ENCODE measurements at regions not wholly inside any gene's neighbourhood (a gene's known extent, or its start where the extent isn't known, plus 50 kb on each side); places are given as distances from the start of the nearest gene placed in this dataset.
"Not testable (repeated sequence)": the region's sequence is repeated elsewhere in the genome, so short reads cannot be mapped to it uniquely, and the experiment has no call there.

DNA sequence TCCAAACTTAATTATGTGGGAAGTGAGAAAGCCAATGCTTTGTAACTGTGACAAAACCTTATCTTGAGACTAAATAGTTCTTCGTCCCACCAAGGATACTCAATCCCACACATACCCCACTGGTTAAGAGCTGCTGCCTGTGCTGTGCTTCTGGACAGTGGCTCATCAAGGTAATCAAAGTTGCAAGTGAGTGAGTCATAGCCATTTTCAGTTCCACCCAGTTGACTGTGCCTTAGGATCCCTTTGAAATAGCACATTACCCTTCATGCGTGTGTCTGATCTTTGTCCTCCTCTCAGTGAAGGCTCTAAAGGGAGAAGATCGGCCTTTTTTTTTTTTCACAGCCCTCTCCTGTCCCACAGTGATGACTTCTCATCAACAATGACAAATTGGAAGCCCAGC, 706.0 kb upstream of the AUTS2 start:
- DNase-seq, result no peak

DNA sequence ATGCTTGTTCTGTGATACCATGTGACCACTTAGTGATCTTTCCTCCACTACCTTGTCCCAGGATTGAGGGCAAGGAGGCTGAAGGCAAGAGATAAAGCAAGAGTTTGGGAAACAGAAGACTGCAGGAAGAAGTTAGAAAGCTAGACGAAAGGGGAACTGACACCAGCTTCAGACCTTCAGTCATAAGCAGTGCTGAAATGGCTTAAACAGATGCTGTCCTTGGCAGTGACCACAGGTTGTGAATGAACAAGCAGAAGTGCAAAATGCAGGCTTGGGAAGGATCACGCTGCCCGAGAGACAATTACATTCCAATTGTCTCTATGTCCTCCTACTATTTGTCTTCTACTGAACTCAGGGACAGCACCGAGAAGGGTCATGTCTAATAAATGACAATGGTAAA, 704.9 kb upstream of the AUTS2 start:
- DNase-seq, result no peak

DNA sequence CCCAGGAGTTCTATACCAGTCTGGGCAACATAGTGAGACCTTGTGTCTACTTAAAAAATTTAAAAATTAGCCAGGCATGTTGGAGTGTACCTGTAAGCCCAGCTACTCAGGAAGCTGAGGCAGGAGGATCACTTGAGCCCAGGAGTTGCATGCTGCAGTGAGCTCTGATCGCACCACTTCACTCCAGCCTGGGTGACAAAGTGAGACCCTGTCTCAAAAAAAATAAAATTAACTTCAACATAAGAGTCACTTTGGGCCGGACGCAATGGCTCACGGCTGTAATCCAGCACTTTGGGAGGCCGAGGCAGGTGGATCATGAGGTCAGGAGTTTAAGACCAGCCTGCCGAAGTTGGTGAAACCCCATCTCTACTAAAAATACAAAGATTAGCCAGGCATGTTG, 699.1 kb upstream of the AUTS2 start:
- not testable (repeated sequence) for DNase-seq

DNA sequence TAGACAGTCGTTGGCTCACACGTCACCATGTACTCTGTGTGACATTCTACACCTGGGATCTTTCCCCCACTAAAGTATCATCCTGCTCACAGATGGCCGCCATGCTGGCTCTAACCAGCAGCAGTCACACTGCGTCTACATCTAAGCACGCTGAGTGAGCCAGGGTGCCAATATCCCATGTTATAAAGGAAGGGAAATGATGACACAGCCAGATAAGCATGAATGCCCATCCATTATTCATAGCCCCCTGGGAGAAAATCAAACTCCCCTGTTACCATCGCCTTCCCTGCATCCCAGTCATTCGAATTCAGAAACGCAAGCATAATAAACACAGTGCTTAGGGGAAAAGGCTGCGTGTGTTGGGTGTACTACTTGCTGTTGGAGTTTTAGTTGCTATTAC, 698.2 kb upstream of the AUTS2 start:
- DNase-seq, result no peak

DNA sequence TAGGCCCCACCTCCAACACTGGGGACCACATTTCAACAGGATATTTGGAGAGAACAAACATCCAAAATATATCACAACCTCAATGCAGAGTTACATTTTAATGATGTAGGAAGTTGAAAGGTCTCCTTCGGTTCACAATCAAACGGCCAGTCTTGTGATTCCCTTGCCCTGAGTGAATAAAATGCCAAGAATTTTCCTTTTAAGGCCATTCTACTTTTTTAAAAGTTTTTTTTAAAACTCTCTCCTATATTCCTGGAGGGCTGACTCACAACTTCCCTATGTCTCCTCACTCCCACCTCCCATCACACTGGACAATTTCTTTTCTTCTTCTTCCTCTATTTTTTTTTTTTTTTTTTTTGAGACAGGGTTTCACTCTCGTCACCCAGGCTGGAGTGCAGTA, 693.6 kb upstream of the AUTS2 start:
- no peak for DNase-seq

DNA sequence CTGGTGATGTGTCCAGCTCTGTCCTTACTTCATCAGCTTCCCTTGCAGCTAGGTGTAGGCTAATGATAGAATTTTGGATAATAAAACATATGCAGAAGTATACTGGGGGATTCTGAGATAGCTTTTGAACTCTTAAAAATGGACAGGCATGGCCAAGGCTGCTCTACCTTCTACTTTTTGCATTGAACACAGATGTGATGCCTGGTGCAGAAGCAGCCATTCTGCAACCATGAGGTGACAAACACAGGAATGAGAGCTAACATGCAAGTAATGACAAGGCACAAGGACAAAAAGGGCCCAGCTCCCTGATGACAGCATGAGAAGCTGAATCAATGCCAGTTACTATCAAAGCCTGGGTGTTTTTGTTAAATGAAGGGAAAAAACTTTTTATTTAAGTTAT, 686.5 kb upstream of the AUTS2 start:
- no peak for DNase-seq

DNA sequence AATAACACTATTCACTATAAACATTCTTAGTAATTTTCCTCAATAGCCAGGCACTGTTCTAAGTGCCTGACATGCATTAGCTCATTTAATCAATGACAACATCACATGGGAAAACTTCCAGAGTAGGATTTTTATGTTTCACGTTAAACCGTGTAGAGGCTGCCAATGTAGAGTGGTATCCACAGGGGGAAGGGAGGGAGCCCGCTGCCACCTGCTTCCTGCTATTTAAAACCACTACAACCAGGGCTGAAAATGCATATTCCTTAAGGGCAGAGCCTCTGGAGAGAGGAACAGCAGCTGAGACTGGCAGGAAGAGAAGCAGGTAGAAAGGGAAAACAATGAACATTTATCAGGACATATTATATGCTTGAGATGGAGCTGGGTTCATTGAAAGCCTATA, 684.3 kb upstream of the AUTS2 start:
- DNase-seq, result no peak

DNA sequence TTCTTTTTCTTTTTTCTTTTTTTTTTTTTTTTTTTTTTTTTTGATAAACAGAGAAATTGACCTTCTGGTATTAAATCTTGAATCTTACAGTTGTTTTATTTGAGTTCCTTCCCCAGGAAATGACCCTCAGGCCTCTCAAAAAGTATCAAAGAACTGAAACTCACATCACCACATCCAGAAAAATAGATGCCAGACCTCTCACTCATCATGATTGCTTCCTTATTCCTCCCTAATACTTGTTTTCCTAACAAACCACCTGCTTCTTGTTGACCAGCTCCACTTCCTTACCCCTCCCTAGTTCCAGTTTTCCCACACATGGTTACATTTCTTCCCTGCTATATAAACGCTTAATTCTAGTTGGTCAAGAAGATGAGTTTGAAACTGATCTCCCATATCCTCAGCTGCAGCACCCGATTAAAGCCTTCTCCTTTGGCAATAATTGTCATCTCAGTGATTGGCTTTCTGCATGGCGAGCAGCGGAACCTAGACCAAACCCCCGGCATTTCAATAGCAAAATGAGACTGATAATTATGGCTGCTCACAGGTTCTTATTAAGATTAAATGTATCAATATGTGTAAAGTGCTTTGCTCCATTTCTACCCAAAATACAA, 681.1 kb upstream of the AUTS2 start:
- no peak for DNase-seq

DNA sequence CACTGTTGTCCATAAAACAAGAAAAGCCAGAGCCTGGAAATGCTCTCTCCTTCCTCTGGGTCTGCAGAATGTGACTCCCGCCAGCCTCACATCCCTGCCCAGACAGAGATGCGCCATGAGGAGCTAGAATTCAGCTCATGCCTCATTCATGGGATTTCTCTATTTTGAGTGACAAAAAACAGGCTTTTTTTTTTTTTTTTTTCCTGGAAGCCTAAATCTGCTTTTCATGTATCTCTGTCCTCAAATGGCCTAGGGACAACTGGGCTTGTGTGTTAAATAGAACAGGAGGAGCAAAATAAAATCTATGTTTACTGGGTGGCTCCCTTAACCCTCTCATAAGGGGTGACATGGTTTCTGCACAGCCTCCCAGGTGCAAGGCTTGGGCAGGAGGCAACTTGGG, 679.7 kb upstream of the AUTS2 start:
- DNase-seq, result no peak

DNA sequence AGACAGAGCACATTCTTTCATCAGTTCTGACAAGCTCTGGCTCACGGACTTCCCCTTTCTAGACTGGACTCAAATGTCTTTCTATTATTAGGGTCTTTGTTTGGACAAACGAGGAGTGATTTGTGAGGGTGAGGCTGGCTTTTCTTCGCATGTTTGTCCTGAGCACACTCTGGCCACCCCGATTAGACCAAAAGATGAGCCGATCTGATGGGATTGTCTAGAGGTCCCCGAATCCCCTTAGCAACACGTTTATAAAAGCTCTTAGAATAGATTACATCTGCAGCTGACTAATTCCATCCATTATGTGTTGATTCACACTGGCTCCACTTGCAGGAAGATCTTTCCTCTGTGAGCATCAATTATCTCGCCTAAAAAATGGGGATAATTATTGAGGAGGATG, 675.4 kb upstream of the AUTS2 start:
- no peak for DNase-seq

DNA sequence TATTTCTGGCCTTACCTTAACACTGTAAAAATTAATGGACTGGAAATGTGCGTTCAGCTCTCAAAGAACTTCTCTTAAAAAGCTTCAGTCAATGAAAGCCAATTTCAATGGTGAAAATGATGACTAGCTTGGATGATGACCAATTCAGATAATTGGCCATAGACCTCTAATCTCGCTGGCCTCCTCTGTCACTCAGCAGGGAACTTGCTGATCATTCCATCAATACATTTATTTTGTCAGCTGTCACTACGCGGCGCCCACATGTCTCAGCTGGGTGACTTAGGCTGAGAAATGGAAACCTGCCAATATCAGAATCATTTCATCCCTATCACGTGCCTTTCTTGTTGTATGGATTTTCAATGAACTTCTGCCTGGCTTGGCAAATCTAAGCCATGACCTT, 673.0 kb upstream of the AUTS2 start:
- no peak for DNase-seq

DNA sequence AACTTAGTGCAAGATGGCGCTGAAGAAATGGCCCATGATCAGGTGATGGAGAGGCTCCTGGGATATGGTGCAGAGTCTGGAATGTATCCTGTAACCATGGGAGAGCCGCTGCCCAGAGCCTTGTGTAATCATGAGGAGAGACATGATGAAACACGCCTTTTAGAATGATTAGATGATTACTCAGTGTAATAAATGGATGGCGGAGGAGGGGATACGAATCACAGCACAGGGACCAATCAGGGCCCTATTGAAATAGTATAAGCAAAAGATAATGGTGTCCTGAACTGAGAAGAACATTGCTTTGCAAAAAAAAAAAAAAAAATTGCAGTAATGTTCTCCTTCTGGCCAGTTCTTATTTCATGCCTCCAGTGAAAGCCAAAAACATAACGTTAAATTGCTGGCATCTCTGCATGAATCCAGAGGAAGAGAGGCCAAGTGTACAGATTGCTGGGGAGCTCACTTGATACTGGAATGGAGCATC, 668.5 kb upstream of the AUTS2 start:
- no peak for DNase-seq

DNA sequence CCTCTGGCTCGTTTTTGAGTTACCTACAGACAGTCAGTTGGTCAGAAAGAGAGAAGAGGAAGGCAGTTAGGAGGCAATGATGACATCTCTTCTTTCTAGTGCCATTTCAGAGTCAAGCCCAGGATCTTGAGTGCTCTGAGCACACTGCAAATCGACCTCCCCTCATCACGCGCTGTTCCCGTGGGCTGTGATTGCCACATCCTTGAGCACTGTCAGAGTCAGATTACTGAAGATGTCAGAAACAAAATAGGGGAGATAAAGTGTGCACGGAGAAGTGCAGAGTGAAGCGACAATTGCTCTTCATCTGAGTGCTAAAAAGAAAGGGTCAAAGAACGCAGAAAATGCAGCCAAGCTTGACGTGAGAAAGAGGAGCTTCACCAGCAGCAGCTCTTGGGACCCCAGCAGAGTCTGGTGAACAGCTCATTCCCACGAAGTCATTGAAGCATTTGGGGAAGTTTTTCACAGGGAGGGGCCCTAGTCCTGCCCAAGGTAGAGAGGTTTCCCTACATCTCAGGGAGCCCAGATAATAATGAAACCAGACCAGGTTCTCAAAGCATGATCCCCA, 661.7 kb upstream of the AUTS2 start:
- no peak for DNase-seq

DNA sequence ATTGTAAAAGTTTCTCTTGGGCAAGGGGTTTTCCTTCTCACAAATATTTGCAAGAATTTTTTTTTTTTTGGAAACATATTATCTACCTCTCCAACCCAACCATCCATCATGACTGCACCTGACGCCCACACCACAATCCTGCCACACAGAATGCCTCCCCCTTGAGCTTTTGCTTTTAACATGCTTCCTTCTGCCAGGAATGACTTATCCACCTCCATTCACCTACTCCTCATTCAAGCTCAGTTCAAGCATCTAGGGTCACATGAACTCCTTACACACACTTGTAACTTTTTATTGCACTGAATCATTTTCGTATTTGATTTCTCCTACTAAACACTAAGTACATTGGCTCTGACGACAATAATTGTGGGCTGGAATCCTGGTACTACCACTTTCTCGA, 660.1 kb upstream of the AUTS2 start:
- DNase-seq, result no peak

DNA sequence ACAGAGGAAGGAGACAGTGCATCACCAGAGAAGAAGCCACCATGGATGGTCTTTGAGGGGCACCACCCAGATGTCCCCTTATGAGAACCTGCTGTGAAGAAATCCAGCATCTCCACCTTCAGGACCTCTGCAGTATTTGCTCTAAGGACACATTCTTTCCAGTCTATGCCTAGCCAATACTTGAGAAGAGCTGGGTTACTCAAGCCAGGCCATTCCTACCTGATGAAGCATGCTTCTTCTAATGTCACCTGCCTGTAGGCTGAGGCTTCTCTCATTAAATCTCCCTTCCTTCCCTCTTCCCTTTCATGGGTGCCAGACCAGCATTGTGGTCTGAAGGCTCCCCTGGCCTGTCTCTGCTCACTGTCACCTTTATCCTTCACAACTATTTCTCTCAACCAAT, 654.5 kb upstream of the AUTS2 start:
- no peak for DNase-seq

DNA sequence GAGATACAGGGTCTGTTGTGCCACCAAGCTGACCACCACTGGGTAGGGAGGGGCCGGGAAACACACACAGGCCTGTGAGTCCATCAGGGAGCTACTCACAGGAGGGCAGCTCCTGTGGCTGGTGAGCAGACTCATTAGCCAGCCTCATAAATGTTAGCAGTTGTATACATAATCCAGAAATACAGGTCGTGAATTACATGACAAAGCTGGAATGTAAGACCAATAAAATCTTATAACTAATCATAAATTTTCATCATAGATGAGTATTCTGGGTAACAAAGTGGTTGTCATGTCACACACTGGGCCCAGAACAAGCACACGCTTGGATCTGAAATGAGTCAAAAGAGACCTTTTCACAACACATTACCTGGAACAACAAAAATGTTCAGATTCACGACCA, 642.6 kb upstream of the AUTS2 start:
- no peak for DNase-seq

DNA sequence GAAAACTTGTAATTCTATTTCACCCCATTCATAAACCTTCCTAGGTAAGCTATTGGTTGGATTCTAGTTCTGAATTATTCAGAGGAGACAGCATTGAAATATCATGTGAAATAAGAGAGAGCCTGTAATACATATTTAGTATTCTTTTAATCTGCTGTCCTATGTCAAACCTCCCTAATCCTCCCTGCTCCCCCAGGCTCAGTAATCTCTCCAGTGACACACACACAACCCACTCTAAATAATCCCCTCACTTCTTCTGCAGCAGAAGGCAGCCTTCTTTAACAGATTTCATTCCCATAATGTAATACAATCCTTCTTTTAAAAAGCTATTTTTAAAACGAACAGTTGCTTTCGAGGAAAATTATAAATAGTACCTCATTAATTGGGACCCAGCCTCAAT, 639.7 kb upstream of the AUTS2 start:
- DNase-seq, result no peak

DNA sequence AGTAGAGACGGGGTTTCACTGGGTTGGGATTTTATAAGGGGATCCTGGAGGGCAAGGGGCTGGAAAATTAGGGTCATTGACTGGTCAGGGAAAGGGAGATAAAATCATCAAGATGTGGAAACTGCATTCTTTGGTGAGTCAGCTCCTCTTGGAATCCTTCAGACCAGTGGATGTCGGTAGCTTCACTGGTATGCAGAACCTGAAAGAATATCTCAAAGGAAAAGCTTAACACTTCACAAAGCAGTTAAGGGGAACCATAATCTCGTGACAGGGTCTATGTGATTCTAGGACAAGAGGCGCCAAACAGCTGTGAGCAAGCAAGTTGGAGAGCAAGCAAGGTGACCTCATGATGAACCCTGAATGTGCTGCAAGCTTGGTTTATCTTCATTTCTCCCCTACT, 634.7 kb upstream of the AUTS2 start:
- DNase-seq, result no peak

DNA sequence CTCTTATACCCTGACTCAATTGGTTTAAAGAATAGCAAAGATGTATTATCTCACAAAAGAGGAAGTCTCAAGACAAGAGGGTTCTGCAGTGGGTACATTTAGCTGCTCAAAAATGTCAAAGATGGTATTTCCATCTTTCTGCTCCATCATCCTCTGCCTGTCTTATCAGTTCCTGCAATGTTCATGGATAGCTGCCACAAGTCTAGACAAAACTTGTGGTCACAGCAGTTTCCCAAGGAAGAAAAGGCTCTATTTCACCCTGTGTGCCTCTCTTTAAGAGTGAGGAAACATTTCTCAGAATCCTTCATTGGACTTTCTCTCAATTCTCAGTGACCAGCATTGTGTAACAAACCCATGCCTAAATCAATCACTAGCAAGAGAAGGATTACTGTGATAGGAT, 634.2 kb upstream of the AUTS2 start:
- no peak for DNase-seq

DNA sequence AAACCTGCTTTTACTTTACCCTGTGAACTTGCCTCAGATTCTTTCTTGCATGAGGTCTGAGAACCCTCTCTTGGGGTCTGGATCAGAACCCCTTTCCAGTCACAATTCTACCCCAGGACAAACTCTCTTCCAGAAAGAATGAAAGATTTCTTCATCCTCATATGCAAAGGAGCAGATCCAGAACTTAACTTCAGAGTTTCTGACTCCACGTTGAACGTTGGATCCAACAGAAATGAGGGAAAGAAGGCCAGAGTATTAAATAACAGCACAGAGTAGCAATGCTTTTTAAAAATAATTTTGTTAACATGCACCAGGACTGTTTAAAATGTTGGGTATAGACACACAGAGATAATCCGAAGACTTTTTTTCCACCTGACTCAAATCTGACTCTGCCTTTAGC, 632.9 kb upstream of the AUTS2 start:
- no peak for DNase-seq

DNA sequence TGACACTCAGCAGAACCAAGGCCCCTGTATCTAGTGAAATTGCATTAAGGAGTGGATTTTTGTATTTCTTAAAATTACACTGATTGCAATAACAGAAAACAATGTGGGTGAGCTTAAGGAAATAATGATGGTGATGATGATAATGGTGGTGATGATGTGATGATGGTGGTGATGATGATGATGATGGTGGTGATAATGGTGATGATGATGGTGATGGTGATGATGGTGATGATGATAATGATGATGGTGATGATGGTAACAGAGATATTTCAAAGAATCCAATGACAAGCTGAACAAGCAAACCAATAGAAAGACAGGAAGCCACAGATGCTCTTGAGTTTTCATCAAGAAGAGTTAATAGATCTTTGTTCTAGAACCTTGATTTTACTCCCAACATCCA, 630.7 kb upstream of the AUTS2 start:
- no peak for DNase-seq

DNA sequence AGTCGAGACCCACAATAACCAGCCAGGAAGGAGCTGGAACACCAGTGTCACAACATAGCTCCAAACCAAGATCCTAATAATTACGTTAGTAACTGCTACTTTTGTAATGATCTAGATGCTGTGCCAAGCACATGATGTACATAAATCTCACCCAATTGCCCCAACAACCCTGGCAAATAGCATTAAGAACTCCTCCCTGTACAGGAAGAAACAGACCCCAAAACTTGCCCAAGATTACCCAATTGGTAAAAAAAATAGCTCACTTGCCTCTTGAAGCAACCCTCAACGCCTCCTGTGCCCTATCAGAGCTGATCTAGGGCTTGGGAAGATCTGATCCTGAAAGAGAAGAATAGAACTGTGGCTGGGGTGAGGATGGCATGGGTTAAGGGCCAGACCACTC, 628.7 kb upstream of the AUTS2 start:
- DNase-seq, result no peak

DNA sequence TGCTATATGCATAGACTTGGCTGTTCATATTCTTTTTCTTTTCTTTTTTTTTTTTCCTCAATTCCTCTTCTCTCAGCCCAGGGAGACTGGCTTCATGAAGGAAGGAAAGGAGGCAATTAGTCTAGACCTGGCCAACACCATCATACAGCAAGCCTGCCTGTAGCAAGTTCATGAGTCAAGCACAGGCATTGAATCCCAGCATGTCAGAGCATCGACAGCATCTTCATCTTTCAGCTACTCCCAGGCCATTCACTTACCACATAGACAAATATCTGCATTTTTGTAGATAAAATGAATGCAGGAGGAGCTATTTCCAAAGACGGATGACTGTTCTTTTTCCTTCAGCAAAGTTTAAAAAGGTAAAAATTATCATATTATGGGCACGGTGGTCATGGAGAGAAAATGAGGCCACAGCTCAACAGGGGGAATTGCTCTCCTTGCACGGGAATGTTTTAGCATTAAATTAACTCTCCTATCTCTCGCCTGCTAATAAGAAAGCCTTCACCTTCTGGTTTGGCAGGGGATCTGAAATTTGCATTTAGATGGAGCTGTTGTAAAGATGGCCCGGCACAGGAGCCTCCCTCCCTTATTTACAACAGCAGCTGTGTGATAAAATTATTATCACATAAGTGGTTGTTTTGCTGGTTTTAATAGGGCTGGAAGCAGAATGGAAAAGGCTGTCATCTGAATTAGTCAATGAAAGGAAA, 626.5 kb upstream of the AUTS2 start:
- DNase-seq, result no peak

DNA sequence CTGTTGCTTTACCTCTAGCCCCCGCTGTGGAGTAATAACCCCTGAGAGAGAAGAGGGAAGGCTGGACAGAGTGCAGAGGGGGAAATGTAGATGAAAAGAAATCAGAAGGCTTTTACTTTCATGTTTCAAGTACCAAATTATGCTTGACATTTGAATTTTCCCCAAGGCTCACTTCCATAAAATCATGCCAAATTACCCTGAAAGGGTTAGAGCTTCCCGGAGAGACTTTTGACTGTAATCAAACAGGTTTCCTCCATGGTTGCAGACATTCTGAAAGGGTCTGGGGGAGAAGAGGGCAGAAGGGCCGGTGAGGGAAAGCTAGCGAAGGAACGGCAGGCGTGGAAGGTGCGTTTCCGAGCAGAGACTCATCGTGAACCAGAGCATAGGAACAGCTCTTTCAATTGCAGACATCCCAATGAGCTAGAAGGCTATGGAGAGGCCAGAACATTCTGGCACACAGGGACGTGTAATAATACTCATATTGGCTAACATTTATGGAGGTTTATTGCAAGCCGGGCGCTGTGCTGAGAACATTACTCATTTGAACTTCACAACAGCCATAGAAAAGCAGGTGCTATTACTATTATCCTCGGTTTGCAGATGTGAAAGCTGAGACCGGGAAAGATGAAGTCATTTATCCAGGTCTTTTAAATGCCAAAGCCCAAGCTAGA, 620.8 kb upstream of the AUTS2 start:
- DNase-seq, result no peak
